Effector CD4-positive, alpha-beta T cell (primary cell): ENCODE measurements at regions not wholly inside any gene's neighbourhood (a gene's known extent, or its start where the extent isn't known, plus 50 kb on each side); places are given as distances from the start of the nearest gene placed in this dataset.
"Not testable (repeated sequence)": the region's sequence is repeated elsewhere in the genome, so short reads cannot be mapped to it uniquely, and the experiment has no call there.

ENCODE experiments used
- DNase-seq: peaks from one replicate; pipeline ENCODE4 v3.0.0-alpha.2; 2020

- DNase-seq = no peak
These were observed 74.7 kb upstream of the SNTG2 start for GRCh38 chr2:875687-876615.

- DNase-seq = no peak
These were observed 76.7 kb upstream of the SNTG2 start for GRCh38 chr2:873651-874580.

GRCh38 chr2:873027-873426 is 77.6 kb upstream of the SNTG2 start:
- DNase-seq = no peak

GRCh38 chr2:871926-872680 is 78.5 kb upstream of the SNTG2 start:
- DNase-seq = no peak

GRCh38 chr2:871175-871727 is 79.4 kb upstream of the SNTG2 start:
- DNase-seq = no peak

- no peak for DNase-seq
These were observed 80.2 kb upstream of the SNTG2 start for GRCh38 chr2:870426-870825.

- no peak for DNase-seq
These were observed 80.8 kb upstream of the SNTG2 start for GRCh38 chr2:869894-870293.

- no peak for DNase-seq
These were observed 81.2 kb upstream of the SNTG2 start for GRCh38 chr2:869357-869871.

- DNase-seq = not testable (repeated sequence)
These were observed 81.8 kb upstream of the SNTG2 start for GRCh38 chr2:868857-869256.

- no peak for DNase-seq
These were observed 83.4 kb upstream of the SNTG2 start for GRCh38 chr2:867296-867695.

- DNase-seq = no peak
These were observed 83.8 kb upstream of the SNTG2 start for GRCh38 chr2:866887-867286.

GRCh38 chr2:866009-866680 is 84.5 kb upstream of the SNTG2 start:
- no peak for DNase-seq

GRCh38 chr2:864501-865106 is 86.0 kb upstream of the SNTG2 start:
- DNase-seq = no peak

GRCh38 chr2:863732-864450 is 86.8 kb upstream of the SNTG2 start:
- no peak for DNase-seq

GRCh38 chr2:862731-863466 is 87.8 kb upstream of the SNTG2 start:
- no peak for DNase-seq

GRCh38 chr2:862355-862687 is 88.3 kb upstream of the SNTG2 start:
- DNase-seq = no peak

GRCh38 chr2:861655-862354 is 88.8 kb upstream of the SNTG2 start:
- DNase-seq = no peak

- no peak for DNase-seq
These were observed 90.3 kb upstream of the SNTG2 start for GRCh38 chr2:860259-860855.

- no peak for DNase-seq
These were observed 92.0 kb upstream of the SNTG2 start for GRCh38 chr2:858646-859045.
